GM23248 (cell line): ENCODE measurements at regions not wholly inside any gene's neighbourhood (a gene's known extent, or its start where the extent isn't known, plus 50 kb on each side); places are given as distances from the start of the nearest gene placed in this dataset.

ENCODE experiments used
- DNase-seq: peaks from one replicate; pipeline ENCODE4 v3.0.0-alpha.2; 2015
- H2AFZ ChIP-seq: fragments of 200-600 bp; sonication (generic); 2 replicates; pipeline ENCODE4 v1.6.1; 2016; ENCODE audit warnings: antibody characterized with exemption
- H3F3A ChIP-seq: fragments of 200-600 bp; sonication (generic); 2 replicates; pipeline ENCODE4 v1.6.1; 2016; ENCODE audit warnings: mild to moderate bottlenecking, antibody characterized with exemption, mixed run types; ENCODE audit not compliant: insufficient read depth
- H3K27ac ChIP-seq: fragments of 200-600 bp; sonication (generic); 2 replicates; pipeline ENCODE4 v1.5.1; 2016; ENCODE audit warnings: mild to moderate bottlenecking
- H3K27me3 ChIP-seq: fragments of 200-600 bp; sonication (generic); replicated peaks from 2 replicates; pipeline ENCODE4 v1.6.1; 2016; ENCODE audit warnings: mild to moderate bottlenecking; ENCODE audit not compliant: insufficient read depth
- H3K36me3 ChIP-seq: fragments of 200-600 bp; sonication (generic); 2 replicates; pipeline ENCODE4 v1.6.1; 2016; ENCODE audit warnings: low read depth, mild to moderate bottlenecking
- H3K4me1 ChIP-seq: fragments of 200-600 bp; sonication (generic); 2 replicates; pipeline ENCODE4 v1.6.1; 2016; ENCODE audit warnings: mild to moderate bottlenecking; ENCODE audit not compliant: insufficient read depth
- H3K4me2 ChIP-seq: fragments of 200-600 bp; sonication (generic); one replicate; pipeline ENCODE4 v1.6.1; 2016; ENCODE audit warnings: mild to moderate bottlenecking; ENCODE audit not compliant: unreplicated experiment
- H3K4me3 ChIP-seq: fragments of 200-600 bp; sonication (generic); 2 replicates; pipeline ENCODE4 v1.5.1; 2016; ENCODE audit warnings: mild to moderate bottlenecking
- H3K79me2 ChIP-seq: fragments of 200-600 bp; sonication (generic); 2 replicates; pipeline ENCODE4 v1.6.1; 2016; ENCODE audit warnings: mild to moderate bottlenecking; ENCODE audit not compliant: insufficient read depth
- H3K9ac ChIP-seq: fragments of 200-600 bp; sonication (generic); 2 replicates; pipeline ENCODE4 v1.6.1; 2016; ENCODE audit warnings: mild to moderate bottlenecking
- H3K9me2 ChIP-seq: fragments of 200-600 bp; sonication (generic); 2 replicates; pipeline ENCODE4 v1.6.1; 2016; ENCODE audit warnings: mixed run types, mild to moderate bottlenecking, moderate library complexity; ENCODE audit not compliant: insufficient read depth
- H3K9me3 ChIP-seq: fragments of 200-600 bp; sonication (generic); one replicate; pipeline ENCODE4 v1.6.1; 2017; ENCODE audit warnings: low read depth
- H4K20me1 ChIP-seq: fragments of 200-600 bp; sonication (generic); 2 replicates; pipeline ENCODE4 v1.6.0; 2016; ENCODE audit not compliant: insufficient read depth
- EZH2 ChIP-seq: fragments of 200-600 bp; sonication (generic); IDR thresholded peaks from 2 replicates; pipeline ENCODE4 v1.6.1; 2018; ENCODE audit warnings: antibody characterized with exemption, mild to moderate bottlenecking; ENCODE audit not compliant: insufficient read depth, poor library complexity, severe bottlenecking
- EZH2phosphoT487 ChIP-seq: fragments of 200-600 bp; sonication (generic); IDR thresholded peaks from 2 replicates; pipeline ENCODE4 v1.6.1; 2018; ENCODE audit warnings: antibody characterized with exemption, moderate library complexity, mild to moderate bottlenecking, low read depth; ENCODE audit not compliant: insufficient read depth
- WGBS, 2 experiments: methylation state at CpG; one replicate each; pipeline ENCODE4 v1.1.6; 2015 to 2017; ENCODE audit warnings: low lambda C conversion rate in 2 of 2, low coverage in 1 of 2; ENCODE audit errors: missing lambda C conversion rate in 2 of 2; 5-methylcytosine and 5-hydroxymethylcytosine counted together
- in situ Hi-C: fragments of 300-500 bp; cut with MboI; formaldehyde crosslinking; loops from 2 replicates; pipeline ENCODE4 v1.15.0; 2020

GRCh38 chr2:222790932-222791331 is 69.9 kb upstream of the ACSL3 start:
- no peaks in the 10 kb centered on the region for H3K4me1 ChIP-seq
- H3K9me3 ChIP-seq = no peaks in the 10 kb centered on the region
- no peak overlapping the region for H3K9ac ChIP-seq
- H3K4me2 ChIP-seq = no peak overlapping the region
- H2AFZ ChIP-seq = no peak overlapping the region
- no peak overlapping the region for H3K4me3 ChIP-seq
- no peak overlapping the region for H3K27ac ChIP-seq
- no peak for DNase-seq
- TF ChIP-seq EZH2 = no peak
- no peak for TF ChIP-seq EZH2phosphoT487
- in situ Hi-C loops = no loop called here
- H4K20me1 ChIP-seq = no peaks in the 10 kb centered on the region
- H3F3A ChIP-seq = no peaks in the 10 kb centered on the region
- WGBS, 2 experiments = 96 to 97% methylated on average over 7 of the region's 7 CpGs
- H3K36me3 ChIP-seq = no peaks in the 10 kb centered on the region
- no peaks in the 10 kb centered on the region for H3K79me2 ChIP-seq
- H3K9me2 ChIP-seq = no peaks in the 10 kb centered on the region
- no peaks in the 10 kb centered on the region for H3K27me3 ChIP-seq

- no peaks in the 10 kb centered on the region for H3K9me3 ChIP-seq
- no peaks in the 10 kb centered on the region for H3K79me2 ChIP-seq
- H3K4me1 ChIP-seq = no peaks in the 10 kb centered on the region
- no peak overlapping the region for H3K9ac ChIP-seq
- no peaks in the 10 kb centered on the region for H3F3A ChIP-seq
- no peaks in the 10 kb centered on the region for H4K20me1 ChIP-seq
- H3K4me2 ChIP-seq = no peak overlapping the region
- in situ Hi-C loops = no loop called here
- TF ChIP-seq EZH2 = no peak
- TF ChIP-seq EZH2phosphoT487 = no peak
- H3K27me3 ChIP-seq = no peaks in the 10 kb centered on the region
- H3K4me3 ChIP-seq = no peak overlapping the region
- 26 to 28% methylated on average over 14 of the region's 14 CpGs for WGBS, 2 experiments
- H3K27ac ChIP-seq = no peak overlapping the region
- H2AFZ ChIP-seq = peak overlapping the region; percentile 70
- DNase-seq = peak; percentile 23
- no peaks in the 10 kb centered on the region for H3K36me3 ChIP-seq
- H3K9me2 ChIP-seq = no peaks in the 10 kb centered on the region
These were observed 68.7 kb upstream of the ACSL3 start for GRCh38 chr2:222792001-222792611.

DNA sequence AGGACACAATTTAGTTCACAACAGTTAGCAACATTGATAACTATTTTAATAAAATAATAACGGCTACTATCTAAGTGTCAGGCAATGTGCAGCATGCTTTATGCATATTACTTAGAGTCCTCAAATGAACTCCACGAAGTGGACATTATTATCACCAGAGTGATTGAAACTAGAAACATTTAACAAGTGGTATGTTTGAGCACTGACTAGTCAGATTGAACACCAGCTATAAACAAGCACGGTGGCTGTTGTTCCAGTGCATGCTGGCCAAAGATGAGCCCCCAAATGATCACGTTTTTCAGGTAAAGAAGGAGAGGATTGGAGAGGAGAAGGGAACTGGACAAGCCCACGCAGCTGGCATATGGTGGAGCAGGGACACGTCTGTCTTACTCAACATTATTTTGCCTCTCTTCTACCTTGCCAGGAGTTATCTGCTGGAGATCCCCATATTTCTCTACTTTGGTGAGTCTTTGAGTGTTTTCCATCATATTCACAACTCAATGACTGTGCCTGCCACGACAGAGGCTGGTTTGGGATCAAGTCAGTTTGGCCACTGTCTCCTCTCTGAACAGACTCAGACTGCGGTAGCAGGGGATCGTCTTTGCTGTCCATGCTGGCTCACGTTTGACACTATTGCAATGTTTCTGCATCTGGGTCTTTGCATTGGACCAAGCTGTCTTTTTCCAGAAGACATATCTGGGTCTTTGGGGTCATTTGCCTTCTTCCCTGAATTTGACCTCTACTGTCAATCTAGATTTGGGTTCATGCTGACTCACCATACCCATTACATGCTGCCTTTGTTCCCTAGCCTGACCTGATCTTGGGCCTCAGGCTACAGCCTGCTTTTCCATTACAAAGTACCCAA is 66.0 kb upstream of the ACSL3 start:
- Histone ChIP-seq H3K4me3 (no peak overlapping the region), H3K9me3 (no peaks in the 10 kb centered on the region), H3K9me2 (no peaks in the 10 kb centered on the region), H3F3A (no peaks in the 10 kb centered on the region), H3K9ac (no peak overlapping the region), H3K4me1 (peaks cover 6% of the 10 kb centered on the region; the same call in 1 of the 2 replicates), H3K79me2 (no peaks in the 10 kb centered on the region), H3K27me3 (no peaks in the 10 kb centered on the region), H2AFZ (no peak overlapping the region), H4K20me1 (no peaks in the 10 kb centered on the region), H3K36me3 (no peaks in the 10 kb centered on the region), H3K4me2 (no peak overlapping the region), H3K27ac (no peak overlapping the region)
- 85% methylated on average over 10 of the region's 10 CpGs for WGBS, 2 experiments
- TF ChIP-seq EZH2 (no peak), EZH2phosphoT487 (no peak)
- in situ Hi-C loops = no loop called here
- DNase-seq = no peak

GRCh38 chr2:222795450-222796357 is 65.1 kb upstream of the ACSL3 start:
- Histone ChIP-seq H3K36me3 (no peaks in the 10 kb centered on the region), H3K9ac (no peak overlapping the region), H3K4me1 (peaks cover 6% of the 10 kb centered on the region; the same call in 1 of the 2 replicates), H3K4me2 (no peak overlapping the region), H3K9me3 (no peaks in the 10 kb centered on the region), H3K9me2 (no peaks in the 10 kb centered on the region), H3K27me3 (no peaks in the 10 kb centered on the region), H2AFZ (no peak overlapping the region), H3K4me3 (no peak overlapping the region), H4K20me1 (no peaks in the 10 kb centered on the region), H3K27ac (no peak overlapping the region), H3F3A (no peaks in the 10 kb centered on the region), H3K79me2 (no peaks in the 10 kb centered on the region)
- WGBS, 2 experiments = 93 to 95% methylated on average over 6 of the region's 6 CpGs
- DNase-seq = no peak
- no peak for TF ChIP-seq EZH2
- TF ChIP-seq EZH2phosphoT487 = no peak
- in situ Hi-C loops = no loop called here
